HG03045 (cell line): ENCODE measurements at regions not wholly inside any gene's neighbourhood (a gene's known extent, or its start where the extent isn't known, plus 50 kb on each side); places are given as distances from the start of the nearest gene placed in this dataset.
A peak's percentile ranks its signal among the peaks of the same experiment; 100 is the strongest.
"Not testable (repeated sequence)": the region's sequence is repeated elsewhere in the genome, so short reads cannot be mapped to it uniquely, and the experiment has no call there.

Experiments
- ATAC-seq: cut with Tn5 transposase; IDR thresholded peaks from one replicate; pipeline ENCODE4 v1.9.1; 2021; ENCODE audit warnings: mild to moderate bottlenecking, moderate library complexity; ENCODE audit not compliant: unreplicated experiment

GRCh38 chrX:65831268-65831667 lies 163.8 kb downstream of the MSN start:
- no peak for ATAC-seq

- ATAC-seq: no peak
Measured at GRCh38 chrX:65828599-65828998, 161.1 kb downstream of the MSN start.

GRCh38 chrX:65825226-65825625 lies 157.8 kb downstream of the MSN start:
- ATAC-seq: not testable (repeated sequence)

GRCh38 chrX:65821721-65822496 lies 154.5 kb downstream of the MSN start:
- ATAC-seq: peak; percentile 73

GRCh38 chrX:65819983-65820382 lies 152.5 kb downstream of the MSN start:
- not testable (repeated sequence) for ATAC-seq

GRCh38 chrX:65813245-65813644 lies 145.8 kb downstream of the MSN start:
- no peak for ATAC-seq

- ATAC-seq: no peak
Measured at GRCh38 chrX:65811558-65812228, 144.2 kb downstream of the MSN start.
